ENCODE measurements at regions not wholly inside any gene's neighbourhood (a gene's known extent, or its start where the extent isn't known, plus 50 kb on each side); places are given as distances from the start of the nearest gene placed in this dataset.
A peak's percentile ranks its signal among the peaks of the same experiment; 100 is the strongest.

DNA sequence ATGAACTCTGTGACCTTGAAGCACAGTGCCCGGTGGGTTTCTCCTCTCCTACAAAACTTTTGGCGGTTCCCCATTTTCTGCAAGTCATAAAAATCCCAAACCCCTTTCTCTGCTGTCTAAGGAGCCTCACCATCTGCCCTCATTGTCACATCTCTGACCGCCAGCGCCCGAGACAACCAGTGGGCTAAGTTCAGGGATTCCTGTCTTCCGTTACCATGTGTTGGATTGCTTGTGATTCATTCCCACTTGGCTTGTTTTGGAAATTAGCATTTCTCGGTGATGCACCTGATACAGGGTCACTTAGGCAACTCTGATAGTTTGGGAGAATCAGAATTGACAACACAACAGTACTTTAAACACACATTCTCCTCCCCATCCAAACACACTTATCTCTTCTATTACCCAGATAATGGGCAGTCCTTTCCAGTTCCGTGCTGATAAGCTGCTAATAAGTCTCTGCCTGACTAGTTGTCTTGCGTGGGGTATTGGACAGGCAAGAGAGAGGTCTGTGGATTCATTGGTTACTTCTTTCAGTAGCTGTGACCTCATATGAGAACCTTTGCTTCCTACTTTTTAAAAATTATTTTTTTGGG lies 70.0 kb upstream of the KLF4 start:
- DNase-seq (no peak), ATAC-seq (ENCODE audit: low FRiP score) (no peak)
- no peaks in the 10 kb centered on the region for H3K9me3 ChIP-seq (ENCODE audit: control insufficient read depth, low read length)
- intact Hi-C loops (cut with DNase I), result no loop called here
- no peak overlapping the region for H3K27ac ChIP-seq (ENCODE audit: low read depth in 1 of 2, low read length in 2 of 2)
- H3K36me3 ChIP-seq (ENCODE audit: control insufficient read depth in 1 of 2, insufficient read depth in 2 of 2, low read length in 1 of 2), result no peaks in the 10 kb centered on the region
- 74 to 84% methylated on average over 9 of the region's 9 CpGs for WGBS, 2 donors
- no peaks in the 10 kb centered on the region for H3K27me3 ChIP-seq (ENCODE audit: control insufficient read depth in 1 of 2, insufficient read depth in 2 of 2, low read length in 1 of 2)
- no peaks in the 10 kb centered on the region for H3K4me1 ChIP-seq (ENCODE audit: control insufficient read depth in 1 of 2, insufficient read depth in 2 of 2, low read length in 2 of 2)
- H3K4me3 ChIP-seq (ENCODE audit: low read length in 2 of 2), result no peak overlapping the region

DNA sequence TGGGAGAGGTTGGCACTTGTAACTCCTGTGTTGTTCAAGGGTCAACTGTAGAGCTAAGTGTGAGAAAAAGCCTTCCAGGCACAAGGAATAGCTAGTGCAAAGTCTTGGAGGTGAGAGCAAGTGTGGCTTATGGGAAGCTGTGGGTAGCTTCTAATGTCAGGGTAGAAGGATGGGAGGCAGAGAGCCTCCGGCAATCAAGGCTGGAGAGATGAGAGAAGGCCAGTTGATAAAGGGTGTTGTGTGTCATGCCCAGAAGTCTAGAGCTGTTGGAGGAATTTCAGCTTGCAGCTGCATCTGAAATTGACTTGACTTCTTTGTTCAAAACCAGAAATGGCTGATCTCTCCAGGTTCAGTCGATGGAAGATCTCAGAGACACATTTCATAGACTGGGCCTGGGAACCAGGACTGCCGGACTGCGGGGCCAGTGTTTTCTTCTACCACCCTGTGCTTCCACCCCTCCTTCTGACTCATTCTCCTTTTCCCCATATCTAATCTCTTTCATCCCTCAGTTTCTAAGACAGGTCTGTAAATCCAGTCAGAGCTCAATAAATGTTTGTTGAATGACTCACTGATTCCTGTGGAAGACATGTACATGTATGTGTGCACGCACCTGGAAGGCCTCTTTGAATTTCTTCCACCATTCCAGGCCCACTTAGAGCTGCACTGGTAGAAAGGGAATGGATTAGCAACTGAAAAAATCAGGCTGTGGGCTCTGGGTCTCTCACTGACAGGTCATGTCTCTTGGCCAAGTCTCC lies 67.8 kb upstream of the KLF4 start:
- intact Hi-C loops (cut with DNase I), result no loop called here
- 73 to 97% methylated on average over 5 of the region's 5 CpGs for WGBS, 2 donors
- H3K9me3 ChIP-seq (ENCODE audit: control insufficient read depth, low read length), result no peaks in the 10 kb centered on the region
- no peaks in the 10 kb centered on the region for H3K4me1 ChIP-seq (ENCODE audit: control insufficient read depth in 1 of 2, insufficient read depth in 2 of 2, low read length in 2 of 2)
- no peak overlapping the region for H3K4me3 ChIP-seq (ENCODE audit: low read length in 2 of 2)
- no peak overlapping the region for H3K27ac ChIP-seq (ENCODE audit: low read depth in 1 of 2, low read length in 2 of 2)
- ATAC-seq (ENCODE audit: low FRiP score) (no peak), DNase-seq (no peak)
- no peaks in the 10 kb centered on the region for H3K36me3 ChIP-seq (ENCODE audit: control insufficient read depth in 1 of 2, insufficient read depth in 2 of 2, low read length in 1 of 2)
- no peaks in the 10 kb centered on the region for H3K27me3 ChIP-seq (ENCODE audit: control insufficient read depth in 1 of 2, insufficient read depth in 2 of 2, low read length in 1 of 2)

DNA sequence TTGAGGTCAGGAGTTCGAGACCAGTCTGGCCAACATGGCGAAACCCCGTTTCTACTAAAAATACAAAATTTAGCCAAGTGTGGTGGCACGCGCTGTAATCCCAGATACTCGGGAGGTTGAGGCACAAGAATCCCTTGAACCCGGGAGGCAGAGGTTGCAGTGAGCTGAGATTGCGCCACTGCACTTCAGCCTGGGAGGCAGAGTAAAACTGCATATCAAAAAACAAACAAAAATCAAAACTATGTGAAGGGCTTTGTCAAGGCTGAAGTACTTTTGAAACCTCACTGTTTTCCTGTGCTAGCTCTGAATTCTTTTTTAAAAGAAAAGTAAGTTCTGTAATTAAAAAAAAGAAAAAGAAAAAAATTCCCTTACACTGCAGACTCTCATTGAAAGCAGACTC lies 65.1 kb upstream of the KLF4 start:
- Histone ChIP-seq H3K9me3 (ENCODE audit: control insufficient read depth, low read length) (no peaks in the 10 kb centered on the region), H3K27me3 (ENCODE audit: control insufficient read depth in 1 of 2, insufficient read depth in 2 of 2, low read length in 1 of 2) (no peaks in the 10 kb centered on the region), H3K4me3 (ENCODE audit: low read length in 2 of 2) (no peak overlapping the region), H3K27ac (ENCODE audit: low read depth in 1 of 2, low read length in 2 of 2) (no peak overlapping the region), H3K4me1 (ENCODE audit: control insufficient read depth in 1 of 2, insufficient read depth in 2 of 2, low read length in 2 of 2) (no peaks in the 10 kb centered on the region), H3K36me3 (ENCODE audit: control insufficient read depth in 1 of 2, insufficient read depth in 2 of 2, low read length in 1 of 2) (no peaks in the 10 kb centered on the region)
- no peak for DNase-seq
- ATAC-seq (ENCODE audit: low FRiP score), result no peak
- intact Hi-C loops (cut with DNase I), result no loop called here
- 69 to 72% methylated on average over 8 of the region's 8 CpGs for WGBS, 2 donors

DNA sequence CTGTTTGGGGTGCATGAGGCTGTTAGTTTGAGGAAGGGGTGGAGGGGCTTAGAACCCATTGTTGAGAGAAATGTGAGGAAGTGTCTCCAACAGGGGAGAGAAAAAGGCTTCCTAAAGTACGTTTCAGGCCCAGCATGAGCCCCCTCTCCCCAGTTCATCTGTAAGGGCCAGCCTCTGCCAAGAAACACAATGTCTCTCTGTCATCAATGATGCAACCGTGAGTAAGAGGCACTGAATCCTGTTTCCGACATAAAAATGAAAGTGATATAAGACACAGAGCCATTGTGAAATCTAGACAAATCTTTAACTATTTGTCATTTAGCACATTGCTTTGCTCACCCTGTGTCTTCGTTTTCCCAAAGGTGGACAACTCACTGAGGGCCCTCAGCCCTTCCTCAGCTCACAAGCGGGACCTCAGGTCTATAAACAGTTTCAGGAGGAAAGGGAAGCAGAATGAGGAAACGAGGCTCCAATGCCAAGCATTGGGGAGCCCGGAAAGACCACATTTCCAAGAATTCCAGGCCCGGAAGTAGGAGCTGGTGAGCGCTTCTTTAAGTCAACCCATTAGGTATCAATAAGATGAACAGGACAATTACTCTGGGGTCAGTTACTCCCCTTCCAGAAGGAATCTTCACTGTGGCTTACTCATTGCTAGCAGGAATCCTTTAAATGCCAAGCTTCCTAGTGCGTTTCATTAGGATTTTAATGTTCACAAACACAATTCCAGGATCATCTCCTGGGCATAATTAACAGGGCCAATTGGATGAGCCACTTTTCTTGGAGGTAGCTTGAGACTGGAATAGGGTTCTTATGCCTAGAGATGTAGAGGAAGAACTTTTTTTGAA lies 59.0 kb upstream of the KLF4 start:
- intact Hi-C loops (cut with DNase I), result no loop called here
- no peaks in the 10 kb centered on the region for H3K4me1 ChIP-seq (ENCODE audit: control insufficient read depth in 1 of 2, insufficient read depth in 2 of 2, low read length in 2 of 2)
- 77 to 82% methylated on average over 10 of the region's 10 CpGs for WGBS, 2 donors
- DNase-seq (peak in 1 of 2 donors; percentile 47), ATAC-seq (ENCODE audit: low FRiP score) (peak; percentile 87)
- H3K9me3 ChIP-seq (ENCODE audit: control insufficient read depth, low read length), result no peaks in the 10 kb centered on the region
- H3K4me3 ChIP-seq (ENCODE audit: low read length in 2 of 2), result no peak overlapping the region
- H3K36me3 ChIP-seq (ENCODE audit: control insufficient read depth in 1 of 2, insufficient read depth in 2 of 2, low read length in 1 of 2), result no peaks in the 10 kb centered on the region
- no peak overlapping the region for H3K27ac ChIP-seq (ENCODE audit: low read depth in 1 of 2, low read length in 2 of 2)
- no peaks in the 10 kb centered on the region for H3K27me3 ChIP-seq (ENCODE audit: control insufficient read depth in 1 of 2, insufficient read depth in 2 of 2, low read length in 1 of 2)

DNA sequence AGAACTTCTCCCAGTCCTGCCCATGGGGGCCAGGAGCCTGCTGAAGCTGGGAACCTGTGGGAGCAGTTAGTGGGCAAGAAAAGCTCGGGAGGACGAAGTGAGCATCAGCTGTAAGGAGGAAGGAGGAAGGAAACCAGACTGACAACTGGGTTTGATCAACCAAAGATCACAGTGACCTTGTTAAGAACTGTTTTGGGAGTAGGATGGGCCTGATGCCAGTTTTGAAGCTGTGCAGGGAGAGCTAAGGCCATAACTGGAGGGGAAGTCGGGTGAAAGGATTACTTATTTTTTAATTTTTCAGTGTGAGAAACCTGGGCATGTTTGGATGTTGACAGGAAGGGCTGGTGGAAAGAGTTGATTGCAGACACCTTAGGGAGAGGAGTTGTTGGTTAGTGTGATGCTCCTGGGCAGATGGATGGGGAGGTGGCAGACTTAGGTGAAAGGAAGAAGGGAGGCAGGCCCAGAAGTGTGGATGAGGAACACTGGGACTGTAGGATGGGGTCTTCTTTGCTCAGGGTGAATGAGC lies 58.3 kb upstream of the KLF4 start:
- H3K36me3 ChIP-seq (ENCODE audit: control insufficient read depth in 1 of 2, insufficient read depth in 2 of 2, low read length in 1 of 2), result no peaks in the 10 kb centered on the region
- no peaks in the 10 kb centered on the region for H3K9me3 ChIP-seq (ENCODE audit: control insufficient read depth, low read length)
- H3K4me1 ChIP-seq (ENCODE audit: control insufficient read depth in 1 of 2, insufficient read depth in 2 of 2, low read length in 2 of 2), result no peaks in the 10 kb centered on the region
- DNase-seq (no peak), ATAC-seq (ENCODE audit: low FRiP score) (no peak)
- intact Hi-C loops (cut with DNase I), result no loop called here
- WGBS, 2 donors, result 84 to 89% methylated on average over 3 of the region's 3 CpGs
- H3K27me3 ChIP-seq (ENCODE audit: control insufficient read depth in 1 of 2, insufficient read depth in 2 of 2, low read length in 1 of 2), result no peaks in the 10 kb centered on the region
- no peak overlapping the region for H3K4me3 ChIP-seq (ENCODE audit: low read length in 2 of 2)
- H3K27ac ChIP-seq (ENCODE audit: low read depth in 1 of 2, low read length in 2 of 2), result no peak overlapping the region

DNA sequence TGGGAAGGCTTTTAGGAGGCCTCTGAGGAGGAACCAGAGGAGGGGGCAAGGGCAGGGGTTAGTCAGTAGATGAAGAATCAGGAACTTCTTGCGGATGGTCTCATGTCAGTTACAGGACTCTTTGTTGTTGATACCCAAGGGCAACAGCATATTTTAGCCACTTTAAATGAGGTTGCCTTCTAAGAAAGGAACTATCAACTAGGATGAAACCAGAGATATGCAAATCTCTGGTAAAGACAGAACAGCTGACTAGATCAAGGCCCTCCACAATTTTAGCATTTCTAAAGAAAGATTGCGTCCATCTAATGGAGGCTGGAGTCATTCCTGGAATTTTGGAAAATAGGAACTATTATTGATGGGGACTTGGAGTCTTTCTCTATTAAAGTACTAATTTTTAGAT lies 57.7 kb upstream of the KLF4 start:
- no peak overlapping the region for H3K4me3 ChIP-seq (ENCODE audit: low read length in 2 of 2)
- no peak for ATAC-seq (ENCODE audit: low FRiP score)
- no peaks in the 10 kb centered on the region for H3K4me1 ChIP-seq (ENCODE audit: control insufficient read depth in 1 of 2, insufficient read depth in 2 of 2, low read length in 2 of 2)
- no peak for DNase-seq
- no peak overlapping the region for H3K27ac ChIP-seq (ENCODE audit: low read depth in 1 of 2, low read length in 2 of 2)
- H3K9me3 ChIP-seq (ENCODE audit: control insufficient read depth, low read length), result no peaks in the 10 kb centered on the region
- 95 to 98% methylated on average over 2 of the region's 2 CpGs for WGBS, 2 donors
- no peaks in the 10 kb centered on the region for H3K36me3 ChIP-seq (ENCODE audit: control insufficient read depth in 1 of 2, insufficient read depth in 2 of 2, low read length in 1 of 2)
- H3K27me3 ChIP-seq (ENCODE audit: control insufficient read depth in 1 of 2, insufficient read depth in 2 of 2, low read length in 1 of 2), result no peaks in the 10 kb centered on the region
- intact Hi-C loops (cut with DNase I), result no loop called here

- Histone ChIP-seq H3K36me3 (ENCODE audit: control insufficient read depth in 1 of 2, insufficient read depth in 2 of 2, low read length in 1 of 2) (no peaks in the 10 kb centered on the region), H3K27ac (ENCODE audit: low read depth in 1 of 2, low read length in 2 of 2) (no peak overlapping the region), H3K4me3 (ENCODE audit: low read length in 2 of 2) (no peak overlapping the region), H3K9me3 (ENCODE audit: control insufficient read depth, low read length) (no peaks in the 10 kb centered on the region), H3K4me1 (ENCODE audit: control insufficient read depth in 1 of 2, insufficient read depth in 2 of 2, low read length in 2 of 2) (no peaks in the 10 kb centered on the region), H3K27me3 (ENCODE audit: control insufficient read depth in 1 of 2, insufficient read depth in 2 of 2, low read length in 1 of 2) (no peaks in the 10 kb centered on the region)
- ATAC-seq (ENCODE audit: low FRiP score) (no peak), DNase-seq (no peak)
- intact Hi-C loops (cut with DNase I), result no loop called here
Observed at GRCh38 chr9:107546859-107547258, 57.3 kb upstream of the KLF4 start.

DNA sequence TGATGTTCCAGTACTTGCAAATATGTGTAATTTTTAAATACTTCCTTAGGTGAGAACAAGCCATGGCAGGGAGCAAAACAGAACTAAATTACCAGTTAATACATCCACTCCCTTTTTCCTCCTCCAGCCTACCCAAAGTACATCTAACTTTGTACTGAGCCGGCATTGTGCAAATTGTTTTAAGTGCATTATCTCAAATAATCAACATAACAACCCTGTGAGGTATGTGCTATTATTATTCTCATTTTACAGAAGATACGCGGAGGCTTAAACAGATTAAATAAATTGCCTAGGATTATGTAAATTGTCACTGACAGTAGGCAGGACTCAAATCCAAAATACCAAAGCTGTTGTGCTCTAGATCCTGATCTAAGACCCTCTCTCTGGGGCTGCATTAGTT lies 55.5 kb upstream of the KLF4 start:
- no peaks in the 10 kb centered on the region for H3K9me3 ChIP-seq (ENCODE audit: control insufficient read depth, low read length)
- WGBS, 2 donors, result 64 to 77% methylated on average over 3 of the region's 3 CpGs
- no peak overlapping the region for H3K27ac ChIP-seq (ENCODE audit: low read depth in 1 of 2, low read length in 2 of 2)
- no peaks in the 10 kb centered on the region for H3K4me1 ChIP-seq (ENCODE audit: control insufficient read depth in 1 of 2, insufficient read depth in 2 of 2, low read length in 2 of 2)
- no peak for ATAC-seq (ENCODE audit: low FRiP score)
- no peaks in the 10 kb centered on the region for H3K27me3 ChIP-seq (ENCODE audit: control insufficient read depth in 1 of 2, insufficient read depth in 2 of 2, low read length in 1 of 2)
- DNase-seq, result no peak
- intact Hi-C loops (cut with DNase I), result no loop called here
- no peak overlapping the region for H3K4me3 ChIP-seq (ENCODE audit: low read length in 2 of 2)
- no peaks in the 10 kb centered on the region for H3K36me3 ChIP-seq (ENCODE audit: control insufficient read depth in 1 of 2, insufficient read depth in 2 of 2, low read length in 1 of 2)
